ENCODE measurements at regions not wholly inside any gene's neighbourhood (a gene's known extent, or its start where the extent isn't known, plus 50 kb on each side); places are given as distances from the start of the nearest gene placed in this dataset.

GRCh38 chr12:118830296-118830695, 151.0 kb upstream of the SRRM4 start:
- TF ChIP-seq CTCF (conservative IDR thresholded peaks at IDR 0.05) (no peak), EZH2 (IDR thresholded peaks at IDR 0.05; ENCODE audit: low read depth) (no peak)

Data from PC-9 (cell line).